ENCODE measurements at regions not wholly inside any gene's neighbourhood (a gene's known extent, or its start where the extent isn't known, plus 50 kb on each side); places are given as distances from the start of the nearest gene placed in this dataset.

- TF ChIP-seq CTCF (IDR thresholded peaks at IDR 0.05; ENCODE audit: insufficient read depth, low read length, poor library complexity, severe bottlenecking) (no peak), EZH2phosphoT487 (conservative IDR thresholded peaks at IDR 0.05; ENCODE audit: low read length) (no peak)
Observed at GRCh38 chr9:18250053-18250452, 223.9 kb upstream of the ADAMTSL1 start.

Data from SU-DHL-6 (cell line).